H54 (cell line): ENCODE measurements at regions not wholly inside any gene's neighbourhood (a gene's known extent, or its start where the extent isn't known, plus 50 kb on each side); places are given as distances from the start of the nearest gene placed in this dataset.
"Not testable (repeated sequence)": the region's sequence is repeated elsewhere in the genome, so short reads cannot be mapped to it uniquely, and the experiment has no call there.

ENCODE experiments used
- DNase-seq: peaks from one replicate; pipeline ENCODE4 v3.0.0; 2011; ENCODE audit warnings: low spot score, mixed read lengths; ENCODE audit not compliant: insufficient read length
- FAIRE-seq: peaks from 3 replicates; lab custom pipeline; 2011; peaks lifted over from hg19 to GRCh38; lab: Jason Lieb, UNC
- POLR2A ChIP-seq: IDR thresholded peaks from 2 replicates; pipeline ENCODE4 v1.6.1; 2011; ENCODE audit warnings: low read depth, mild to moderate bottlenecking, low read length

DNA sequence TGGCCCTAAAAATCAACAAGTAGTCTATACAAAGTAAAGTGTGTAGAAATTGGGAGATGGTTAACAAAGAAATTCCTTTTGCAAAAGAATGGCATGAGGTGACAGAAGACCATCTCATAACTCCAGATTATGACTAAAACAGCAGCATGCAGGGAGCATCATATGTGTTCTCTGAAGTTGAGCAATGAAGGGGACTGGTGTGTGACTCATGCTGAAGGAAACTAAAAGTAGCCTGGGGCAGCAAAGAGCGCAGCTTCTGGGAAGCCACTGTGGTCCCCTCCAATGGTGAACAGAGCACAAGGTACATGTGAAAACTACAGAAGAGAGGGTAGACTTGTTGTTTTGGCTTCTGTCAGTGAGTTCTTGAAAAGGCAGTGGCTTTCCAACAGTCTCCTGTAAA, 133.4 kb downstream of the MACC1 start:
- no peak for TF ChIP-seq POLR2A
- DNase-seq, result peak; percentile 26
- FAIRE-seq, result peak; percentile 95

- TF ChIP-seq POLR2A, result no peak
- DNase-seq, result no peak
- FAIRE-seq, result no peak
These were observed 138.1 kb downstream of the MACC1 start for GRCh38 chr7:20079080-20079479.

GRCh38 chr7:20076835-20077234, 140.3 kb downstream of the MACC1 start:
- no peak for DNase-seq
- no peak for FAIRE-seq
- no peak for TF ChIP-seq POLR2A

GRCh38 chr7:20075992-20076820, 141.0 kb downstream of the MACC1 start:
- DNase-seq, result no peak
- no peak for TF ChIP-seq POLR2A
- FAIRE-seq, result peak; percentile 52

GRCh38 chr7:20075440-20075839, 141.7 kb downstream of the MACC1 start:
- FAIRE-seq (no peak), DNase-seq (no peak)

GRCh38 chr7:20068004-20068403, 149.2 kb downstream of the MACC1 start:
- not testable (repeated sequence) for DNase-seq, FAIRE-seq

More at GRCh38 chr7:20075440-20075839, 141.7 kb downstream of the MACC1 start:
- no peak for TF ChIP-seq POLR2A

GRCh38 chr7:20064974-20065862, 152.0 kb downstream of the MACC1 start:
- DNase-seq (peak; percentile 39), FAIRE-seq (peak; percentile 96)
- TF ChIP-seq POLR2A, result no peak

GRCh38 chr7:20064181-20064970, 152.8 kb downstream of the MACC1 start:
- peak; percentile 97 for FAIRE-seq
- no peak for DNase-seq
- TF ChIP-seq POLR2A, result no peak

- no peak for DNase-seq
- TF ChIP-seq POLR2A, result no peak
- no peak for FAIRE-seq
These were observed 153.5 kb downstream of the MACC1 start for GRCh38 chr7:20063644-20064043.

- DNase-seq (no peak), FAIRE-seq (peak; percentile 11)
- TF ChIP-seq POLR2A, result no peak
These were observed 154.3 kb downstream of the MACC1 start for GRCh38 chr7:20062932-20063331.

- TF ChIP-seq POLR2A, result no peak
- no peak for DNase-seq
- FAIRE-seq, result peak; percentile 6
These were observed 163.7 kb downstream of the MACC1 start for GRCh38 chr7:20053334-20054104.

- TF ChIP-seq POLR2A, result no peak
- FAIRE-seq (peak; percentile 80), DNase-seq (no peak)
These were observed 166.8 kb downstream of the MACC1 start for GRCh38 chr7:20050241-20050966.

DNA sequence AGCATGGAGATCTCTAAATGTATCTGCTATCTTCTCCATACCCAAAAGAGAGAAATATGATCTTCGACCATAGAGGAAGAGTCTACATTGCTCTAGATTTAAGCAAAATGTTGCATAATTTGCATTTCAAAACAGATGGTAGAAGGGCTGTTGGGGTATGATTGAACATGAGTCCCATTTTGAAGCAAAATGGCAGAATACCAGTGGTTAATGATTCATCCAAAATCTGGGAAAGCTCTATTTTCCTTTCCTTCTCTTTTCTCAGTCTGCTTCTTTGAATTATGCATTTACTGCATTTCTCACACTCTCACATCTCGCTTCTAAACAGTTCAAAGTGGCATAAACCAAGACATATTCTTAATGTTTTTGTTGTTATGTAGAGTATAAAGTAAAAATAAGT, 178.5 kb downstream of the MACC1 start:
- DNase-seq (no peak), FAIRE-seq (peak; percentile 11)
- TF ChIP-seq POLR2A, result no peak
